Motor neuron (in vitro differentiated cells): ENCODE measurements at regions not wholly inside any gene's neighbourhood (a gene's known extent, or its start where the extent isn't known, plus 50 kb on each side); places are given as distances from the start of the nearest gene placed in this dataset.

Source experiments
- ATAC-seq, 8 experiments: fragments of 200-7000 bp; cut with Tn5 transposase; replicated peaks in 6 of 8; 2 replicates each; pipeline ENCODE4 v1.8.0; 2021; ENCODE audit warnings: mild to moderate bottlenecking in 8 of 8, moderate library complexity in 8 of 8
- H3K27ac ChIP-seq, 2 donors: fragments of 250-450 bp; sonication (Bioruptor Pico); 2 replicates each; pipeline ENCODE4 v1.9.0; 2021; ENCODE audit warnings: antibody characterized with exemption in 2 of 2, mild to moderate bottlenecking in 2 of 2, moderate library complexity in 1 of 2
- H3K4me1 ChIP-seq, 2 donors: fragments of 250-450 bp; sonication (Bioruptor Pico); replicated peaks in 1 of 2; 2 replicates each; pipeline ENCODE4 v1.6.1; 2021; ENCODE audit warnings: antibody characterized with exemption in 2 of 2, mild to moderate bottlenecking in 2 of 2, moderate library complexity in 1 of 2
- H3K4me3 ChIP-seq, 5 donors: fragments of 250-450 bp; sonication (Bioruptor Pico); 2 replicates each; pipeline ENCODE4 v1.9.0; 2021; ENCODE audit warnings: antibody characterized with exemption in 5 of 5, mild to moderate bottlenecking in 5 of 5, moderate library complexity in 4 of 5
- WGBS, 10 experiments: fragments of 450-650 bp; shearing (Covaris generic); methylation state at CpG; one replicate each; pipeline ENCODE4 v1.0.0; 2022; 5-methylcytosine and 5-hydroxymethylcytosine counted together
- in situ Hi-C, 9 experiments: fragments of 400-800 bp; cut with MboI; loops; one replicate each; pipeline ENCODE4 v1.15.0; 2021; ENCODE audit warnings: low sequenced_read_pairs in 9 of 9, low pct_unique_long_range_greater_than_20kb in 2 of 9; ENCODE audit not compliant: unreplicated experiment in 9 of 9

GRCh38 chr1:193699261-193699660 lies 512.8 kb upstream of the B3GALT2 start:
- H3K27ac ChIP-seq = no peak overlapping the region
- no peak overlapping the region for H3K4me3 ChIP-seq
- ATAC-seq = no peak
- in situ Hi-C loops = no loop called here
- WGBS, 10 experiments = 43 to 94% (median 86%) methylated on average over 2 to 4 of the region's 4 CpGs
- H3K4me1 ChIP-seq = peaks cover 0 to 12% of the 10 kb centered on the region in 2 donors

GRCh38 chr1:193697776-193698175 lies 511.4 kb upstream of the B3GALT2 start:
- peaks cover 0 to 12% of the 10 kb centered on the region in 2 donors for H3K4me1 ChIP-seq
- 12 to 100% (median 84%) methylated on average over 1 to 3 of the region's 3 CpGs for WGBS, 10 experiments
- no peak overlapping the region for H3K27ac ChIP-seq
- H3K4me3 ChIP-seq = no peak overlapping the region
- in situ Hi-C loops = no loop called here
- ATAC-seq = no peak

GRCh38 chr1:193697115-193697762 lies 510.8 kb upstream of the B3GALT2 start:
- Histone ChIP-seq H3K27ac (no peak overlapping the region), H3K4me3 (no peak overlapping the region), H3K4me1 (peaks cover 0 to 12% of the 10 kb centered on the region in 2 donors)
- in situ Hi-C loops = no loop called here
- no peak for ATAC-seq
- WGBS, 10 experiments = 17 to 100% (median 79%) methylated on average over 1 to 2 of the region's 2 CpGs; no CpG with 5 or more reads in 2 of the 10 experiments

- Histone ChIP-seq H3K4me3 (no peak overlapping the region), H3K4me1 (peaks cover 0 to 2% of the 10 kb centered on the region in 2 donors), H3K27ac (no peak overlapping the region)
- ATAC-seq = no peak
- WGBS, 10 experiments = 0 to 100% (median 80%) methylated on average over 1 of the region's 1 CpG; no CpG with 5 or more reads in 1 of the 10 experiments
- in situ Hi-C loops = no loop called here
Measured at GRCh38 chr1:193694741-193695140, 508.3 kb upstream of the B3GALT2 start.

GRCh38 chr1:193685986-193686385 lies 499.6 kb upstream of the B3GALT2 start:
- Histone ChIP-seq H3K27ac (no peak overlapping the region), H3K4me1 (no peaks in the 10 kb centered on the region), H3K4me3 (no peak overlapping the region)
- no peak for ATAC-seq
- WGBS, 10 experiments = 14 to 100% (median 83%) methylated on average over 1 to 2 of the region's 2 CpGs
- in situ Hi-C loops = no loop called here

GRCh38 chr1:193681422-193681821 lies 495.0 kb upstream of the B3GALT2 start:
- H3K27ac ChIP-seq = no peak overlapping the region

GRCh38 chr1:193680924-193681316 lies 494.5 kb upstream of the B3GALT2 start:
- Histone ChIP-seq H3K4me3 (no peak overlapping the region), H3K27ac (no peak overlapping the region), H3K4me1 (no peaks in the 10 kb centered on the region)
- 0 to 46% (median 0%) methylated on average over 1 to 2 of the region's 2 CpGs; no CpG with 5 or more reads in 1 of the 10 experiments for WGBS, 10 experiments
- in situ Hi-C loops = no loop called here
- ATAC-seq = no peak

More at GRCh38 chr1:193681422-193681821, 495.0 kb upstream of the B3GALT2 start:
- no peak for ATAC-seq
- WGBS, 10 experiments = 18 to 100% (median 76%) methylated on average over 1 of the region's 1 CpG; no CpG with 5 or more reads in 2 of the 10 experiments
- in situ Hi-C loops = no loop called here
- no peak overlapping the region for H3K4me3 ChIP-seq
- no peaks in the 10 kb centered on the region for H3K4me1 ChIP-seq

- Histone ChIP-seq H3K4me1 (no peaks in the 10 kb centered on the region), H3K4me3 (no peak overlapping the region), H3K27ac (no peak overlapping the region)
- WGBS, 10 experiments = 0 to 100% (median 70%) methylated on average over 1 of the region's 1 CpG; no CpG with 5 or more reads in 1 of the 10 experiments
- in situ Hi-C loops = no loop called here
- no peak for ATAC-seq
Measured at GRCh38 chr1:193680247-193680923, 494.0 kb upstream of the B3GALT2 start.

GRCh38 chr1:193677874-193678273 lies 491.5 kb upstream of the B3GALT2 start:
- 30 to 92% (median 78%) methylated on average over 1 to 3 of the region's 3 CpGs for WGBS, 10 experiments
- no peak overlapping the region for H3K4me3 ChIP-seq
- no peaks in the 10 kb centered on the region for H3K4me1 ChIP-seq
- no peak overlapping the region for H3K27ac ChIP-seq
- in situ Hi-C loops = no loop called here
- peak in 1 of 8 experiments; percentile 31 for ATAC-seq

- in situ Hi-C loops = no loop called here
- Histone ChIP-seq H3K27ac (no peak overlapping the region), H3K4me1 (no peaks in the 10 kb centered on the region), H3K4me3 (no peak overlapping the region)
- ATAC-seq = no peak
- 20 to 80% (median 50%) methylated on average over 1 to 2 of the region's 2 CpGs; no CpG with 5 or more reads in 1 of the 10 experiments for WGBS, 10 experiments
Measured at GRCh38 chr1:193676996-193677549, 490.7 kb upstream of the B3GALT2 start.

GRCh38 chr1:193674292-193674944 lies 488.0 kb upstream of the B3GALT2 start:
- in situ Hi-C loops = no loop called here
- Histone ChIP-seq H3K4me3 (no peak overlapping the region), H3K4me1 (no peaks in the 10 kb centered on the region), H3K27ac (no peak overlapping the region)
- 11 to 100% (median 77%) methylated on average over 1 to 7 of the region's 7 CpGs for WGBS, 10 experiments
- no peak for ATAC-seq

GRCh38 chr1:193666485-193667083 lies 480.2 kb upstream of the B3GALT2 start:
- no peak overlapping the region for H3K27ac ChIP-seq
- ATAC-seq = no peak
- in situ Hi-C loops = no loop called here
- H3K4me3 ChIP-seq = no peak overlapping the region
- WGBS, 10 experiments = 40 to 100% (median 90%) methylated on average over 1 to 7 of the region's 7 CpGs
- H3K4me1 ChIP-seq = no peaks in the 10 kb centered on the region

- no peaks in the 10 kb centered on the region for H3K4me1 ChIP-seq
- H3K27ac ChIP-seq = no peak overlapping the region
- no peak for ATAC-seq
- H3K4me3 ChIP-seq = no peak overlapping the region
- in situ Hi-C loops = no loop called here
Measured at GRCh38 chr1:193663965-193664364, 477.6 kb upstream of the B3GALT2 start.
